CD14-positive monocyte (primary cell): ENCODE measurements at regions not wholly inside any gene's neighbourhood (a gene's known extent, or its start where the extent isn't known, plus 50 kb on each side); places are given as distances from the start of the nearest gene placed in this dataset.

Source experiments
- DNase-seq, 3 donors: peaks; one replicate each; pipeline ENCODE4 v3.0.0-alpha.2; 2011 to 2022
- H2AFZ ChIP-seq: 2 replicates; pipeline ENCODE4 v1.6.0; 2012; ENCODE audit warnings: mild to moderate bottlenecking, low read depth, low read length, inconsistent platforms; ENCODE audit not compliant: insufficient read depth, poor library complexity, severe bottlenecking
- H3K27ac ChIP-seq, 2 donors: 1 replicate in 1 of 2; 2 replicates in 1 of 2; pipeline ENCODE4 v1.5.1; 2012 to 2013; ENCODE audit warnings: low read length in 2 of 2, control low read depth in 1 of 2, inconsistent platforms in 1 of 2, low read depth in 1 of 2, mild to moderate bottlenecking in 1 of 2
- H3K27me3 ChIP-seq, 2 donors: one replicate each; pipeline versions ENCODE4 v1.6.0 to v1.6.1; 2011 to 2013; ENCODE audit warnings: low read length in 2 of 2; ENCODE audit not compliant: control insufficient read depth in 2 of 2, insufficient read depth in 2 of 2
- H3K36me3 ChIP-seq, 2 donors: replicated peaks in 1 of 2; 1 replicate in 1 of 2; 2 replicates in 1 of 2; pipeline versions ENCODE4 v1.5.1 to v1.6.1; 2012 to 2013; ENCODE audit warnings: low read length in 2 of 2, control low read depth in 1 of 2, inconsistent platforms in 1 of 2, mild to moderate bottlenecking in 1 of 2; ENCODE audit not compliant: insufficient read depth in 2 of 2, control insufficient read depth in 1 of 2
- H3K4me1 ChIP-seq, 2 donors: 1 replicate in 1 of 2; 2 replicates in 1 of 2; pipeline versions ENCODE4 v1.5.1 to v1.6.1; 2012 to 2013; ENCODE audit warnings: low read length in 2 of 2, control low read depth in 1 of 2, inconsistent platforms in 1 of 2, mild to moderate bottlenecking in 1 of 2, moderate library complexity in 1 of 2; ENCODE audit not compliant: insufficient read depth in 2 of 2, control insufficient read depth in 1 of 2
- H3K4me2 ChIP-seq: replicated peaks from 2 replicates; pipeline ENCODE3; 2012; ENCODE audit warnings: low read length, moderate library complexity, mild to moderate bottlenecking; ENCODE audit not compliant: poor library complexity, severe bottlenecking; ENCODE audit errors: extremely low read depth
- H3K4me3 ChIP-seq, 3 experiments: fragments of 200-600 bp in 1 of 3; sonication (generic) in 1 of 3; replicated peaks in 1 of 3; 1 replicate in 2 of 3; 2 replicates in 1 of 3; pipeline ENCODE4 v1.5.1; 2011 to 2013; ENCODE audit warnings: low read length in 3 of 3, mild to moderate bottlenecking in 3 of 3, control low read depth in 2 of 3, low read depth in 2 of 3, inconsistent platforms in 1 of 3, moderate library complexity in 1 of 3
- H3K79me2 ChIP-seq: 2 replicates; pipeline ENCODE4 v1.6.0; 2012; ENCODE audit warnings: mild to moderate bottlenecking, control low read depth, inconsistent platforms, low read length, moderate library complexity; ENCODE audit not compliant: insufficient read depth
- H3K9ac ChIP-seq: 2 replicates; pipeline ENCODE4 v1.6.0; 2017; ENCODE audit warnings: low read length, mild to moderate bottlenecking; ENCODE audit not compliant: insufficient read depth, poor library complexity, severe bottlenecking
- H3K9me3 ChIP-seq, 2 donors: replicated peaks in 1 of 2; 1 replicate in 1 of 2; 2 replicates in 1 of 2; pipeline versions ENCODE4 v1.5.1 to v1.6.1; 2012 to 2013; ENCODE audit warnings: low read length in 2 of 2, control low read depth in 1 of 2; ENCODE audit not compliant: control insufficient read depth in 1 of 2, insufficient read depth in 1 of 2
- H4K20me1 ChIP-seq: 2 replicates; pipeline ENCODE4 v1.6.0; 2012; ENCODE audit warnings: mild to moderate bottlenecking, low read length, control low read depth, moderate library complexity; ENCODE audit not compliant: insufficient read depth
- H3K27ac Mint-ChIP-seq, 7 donors: one replicate each; pipeline ENCODE4 v1.8.0; 2020; ENCODE audit warnings: mild to moderate bottlenecking in 7 of 7, mixed read lengths in 7 of 7, moderate library complexity in 6 of 7, inconsistent platforms in 2 of 7
- H3K27me3 Mint-ChIP-seq, 3 donors: one replicate each; pipeline ENCODE4 v1.8.0; 2021 to 2022; ENCODE audit warnings: low read depth in 3 of 3, mild to moderate bottlenecking in 3 of 3, mixed read lengths in 3 of 3, moderate library complexity in 3 of 3, inconsistent platforms in 1 of 3
- H3K36me3 Mint-ChIP-seq, 2 donors: one replicate each; pipeline ENCODE4 v1.8.0; 2020; ENCODE audit warnings: mixed read lengths in 2 of 2, inconsistent platforms in 1 of 2, mild to moderate bottlenecking in 1 of 2
- H3K4me1 Mint-ChIP-seq: one replicate; pipeline ENCODE4 v1.8.0; 2020; ENCODE audit warnings: mild to moderate bottlenecking, mixed read lengths
- H3K4me3 Mint-ChIP-seq, 2 donors: one replicate each; pipeline ENCODE4 v1.8.0; 2020; ENCODE audit warnings: mild to moderate bottlenecking in 2 of 2, mixed read lengths in 2 of 2, moderate library complexity in 1 of 2
- H3K9me3 Mint-ChIP-seq, 7 donors: one replicate each; pipeline ENCODE4 v1.8.0; 2020 to 2022; ENCODE audit warnings: mixed read lengths in 7 of 7, mild to moderate bottlenecking in 6 of 7, moderate library complexity in 6 of 7, inconsistent platforms in 2 of 7
- WGBS: methylation state at CpG from one replicate; pipeline ENCODE4 v1.1.5; 2013; ENCODE audit warnings: missing lambda C conversion rate; ENCODE audit not compliant: insufficient coverage; 5-methylcytosine and 5-hydroxymethylcytosine counted together
- intact Hi-C, 2 donors: fragments of 100-400 bp; cut with micrococcal nuclease; formaldehyde crosslinking; loops; one replicate each; pipeline versions ENCODE4 v1.15.0 to v1.15.1; 2023
- TF ChIP-seq, protein P1 (sequence below): fragments of 200-600 bp; IDR thresholded peaks from one replicate; pipeline ENCODE4 v1.8.0; 2022; ENCODE audit warnings: antibody characterized with exemption, mild to moderate bottlenecking

- H3K9me3 ChIP-seq = no peaks in the 10 kb centered on the region
Observed at GRCh38 chr2:16378031-16378430, 287.6 kb downstream of the CYRIA start.

DNA sequence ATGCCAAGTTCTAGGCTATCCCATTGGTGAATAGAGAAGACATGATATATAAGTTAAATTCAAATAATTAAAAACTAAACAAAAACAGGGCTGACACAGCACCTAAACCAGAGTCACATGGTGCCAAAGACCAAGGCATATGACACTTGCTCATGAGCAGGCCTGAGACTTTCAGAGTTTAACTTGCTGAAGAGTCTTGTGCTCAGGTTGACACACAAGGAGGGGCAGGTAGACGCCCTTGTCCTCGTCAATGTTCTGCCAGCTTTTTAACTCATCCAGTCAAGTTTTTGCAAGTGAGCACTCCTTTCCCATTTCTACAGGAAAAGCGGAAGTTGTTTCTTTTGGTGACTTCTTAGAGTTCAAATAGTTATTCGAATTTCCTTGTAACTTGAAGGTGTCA lies 289.7 kb downstream of the CYRIA start:
- Histone ChIP-seq H3K4me2 (no peak overlapping the region), H3K27me3 (no peaks in the 10 kb centered on the region), H4K20me1 (no peaks in the 10 kb centered on the region), H3K9me3 (no peaks in the 10 kb centered on the region), H3K4me1 (no peaks in the 10 kb centered on the region), H3K27ac (no peak overlapping the region), H3K9ac (no peak overlapping the region), H3K36me3 (no peaks in the 10 kb centered on the region), H3K79me2 (no peaks in the 10 kb centered on the region), H3K4me3 (no peak overlapping the region), H2AFZ (no peak overlapping the region)
- Mint-ChIP-seq H3K36me3 (no peaks in the 10 kb centered on the region), H3K9me3 (peaks cover 0 to 16% (median 3%) of the 10 kb centered on the region in 7 donors), H3K27ac (no peak overlapping the region), H3K27me3 (peaks cover 0 to 1% (median 0%) of the 10 kb centered on the region in 3 donors), H3K4me1 (no peaks in the 10 kb centered on the region), H3K4me3 (no peak overlapping the region)
- 80% methylated on average over 1 of the region's 4 CpGs for WGBS
- intact Hi-C loops = no loop called here
- DNase-seq = no peak
- TF ChIP-seq, protein P1, sequence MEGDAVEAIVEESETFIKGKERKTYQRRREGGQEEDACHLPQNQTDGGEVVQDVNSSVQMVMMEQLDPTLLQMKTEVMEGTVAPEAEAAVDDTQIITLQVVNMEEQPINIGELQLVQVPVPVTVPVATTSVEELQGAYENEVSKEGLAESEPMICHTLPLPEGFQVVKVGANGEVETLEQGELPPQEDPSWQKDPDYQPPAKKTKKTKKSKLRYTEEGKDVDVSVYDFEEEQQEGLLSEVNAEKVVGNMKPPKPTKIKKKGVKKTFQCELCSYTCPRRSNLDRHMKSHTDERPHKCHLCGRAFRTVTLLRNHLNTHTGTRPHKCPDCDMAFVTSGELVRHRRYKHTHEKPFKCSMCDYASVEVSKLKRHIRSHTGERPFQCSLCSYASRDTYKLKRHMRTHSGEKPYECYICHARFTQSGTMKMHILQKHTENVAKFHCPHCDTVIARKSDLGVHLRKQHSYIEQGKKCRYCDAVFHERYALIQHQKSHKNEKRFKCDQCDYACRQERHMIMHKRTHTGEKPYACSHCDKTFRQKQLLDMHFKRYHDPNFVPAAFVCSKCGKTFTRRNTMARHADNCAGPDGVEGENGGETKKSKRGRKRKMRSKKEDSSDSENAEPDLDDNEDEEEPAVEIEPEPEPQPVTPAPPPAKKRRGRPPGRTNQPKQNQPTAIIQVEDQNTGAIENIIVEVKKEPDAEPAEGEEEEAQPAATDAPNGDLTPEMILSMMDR = no peak

More at GRCh38 chr2:16378031-16378430, 287.6 kb downstream of the CYRIA start:
- Histone ChIP-seq H3K27ac (no peak overlapping the region), H3K4me1 (no peaks in the 10 kb centered on the region), H3K4me2 (no peak overlapping the region), H3K27me3 (no peaks in the 10 kb centered on the region), H3K79me2 (no peaks in the 10 kb centered on the region), H2AFZ (no peak overlapping the region), H3K4me3 (no peak overlapping the region), H3K9ac (no peak overlapping the region), H3K36me3 (no peaks in the 10 kb centered on the region), H4K20me1 (no peaks in the 10 kb centered on the region)
- intact Hi-C loops = no loop called here
- no peak overlapping the region for H3K4me3 Mint-ChIP-seq
- H3K27me3 Mint-ChIP-seq = peaks cover 0 to 1% (median 0%) of the 10 kb centered on the region in 3 donors
- 100% methylated on average over 1 of the region's 2 CpGs for WGBS
- no peaks in the 10 kb centered on the region for H3K36me3 Mint-ChIP-seq
- H3K9me3 Mint-ChIP-seq = peaks cover 0 to 13% (median 3%) of the 10 kb centered on the region in 7 donors
- DNase-seq = no peak
- H3K4me1 Mint-ChIP-seq = no peaks in the 10 kb centered on the region
- TF ChIP-seq, protein P1 = no peak
- no peak overlapping the region for H3K27ac Mint-ChIP-seq
